Adrenal gland (tissue), 5 donors: ENCODE measurements at regions not wholly inside any gene's neighbourhood (a gene's known extent, or its start where the extent isn't known, plus 50 kb on each side); places are given as distances from the start of the nearest gene placed in this dataset.

Source experiments
- POLR2A ChIP-seq, 2 donors: fragments of 450-650 bp; IDR thresholded peaks; one replicate each; pipeline ENCODE4 v1.6.1; 2017; ENCODE audit warnings: antibody characterized with exemption in 2 of 2, mild to moderate bottlenecking in 2 of 2, moderate library complexity in 1 of 2
- TF ChIP-seq, protein P1 (sequence below), 6 experiments: fragments of 450-650 bp in 4 of 6; fragments of 200-600 bp in 2 of 6; sonication (generic) in 1 of 6; IDR thresholded peaks; 1 replicate in 5 of 6; 2 replicates in 1 of 6; pipeline versions ENCODE4 v1.5.1 to v1.8.0; 2016 to 2021; ENCODE audit warnings: antibody characterized with exemption in 6 of 6, mild to moderate bottlenecking in 2 of 6, moderate library complexity in 1 of 6
- donor health status: DM: no; HTN: no; CAD: no.

DNA sequence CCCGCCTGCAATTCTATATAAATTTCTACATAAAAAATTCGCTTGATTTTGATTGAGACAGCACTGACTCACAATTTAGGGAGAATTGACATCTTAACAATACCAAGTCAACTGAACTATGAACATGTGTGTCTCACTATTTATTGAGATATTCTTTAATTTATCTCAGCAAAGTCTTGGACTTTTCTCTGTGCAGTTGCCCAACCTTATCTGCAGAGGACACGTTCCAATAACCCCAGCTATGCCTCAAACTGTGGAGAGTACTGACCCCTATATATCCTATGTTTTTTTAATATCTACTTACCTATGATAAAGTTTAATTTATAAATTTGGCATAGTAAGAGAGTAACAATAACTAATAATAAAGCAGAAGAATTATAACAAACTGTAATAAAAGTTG is 69.4 kb upstream of the PIP4K2A start:
- TF ChIP-seq, protein P1, sequence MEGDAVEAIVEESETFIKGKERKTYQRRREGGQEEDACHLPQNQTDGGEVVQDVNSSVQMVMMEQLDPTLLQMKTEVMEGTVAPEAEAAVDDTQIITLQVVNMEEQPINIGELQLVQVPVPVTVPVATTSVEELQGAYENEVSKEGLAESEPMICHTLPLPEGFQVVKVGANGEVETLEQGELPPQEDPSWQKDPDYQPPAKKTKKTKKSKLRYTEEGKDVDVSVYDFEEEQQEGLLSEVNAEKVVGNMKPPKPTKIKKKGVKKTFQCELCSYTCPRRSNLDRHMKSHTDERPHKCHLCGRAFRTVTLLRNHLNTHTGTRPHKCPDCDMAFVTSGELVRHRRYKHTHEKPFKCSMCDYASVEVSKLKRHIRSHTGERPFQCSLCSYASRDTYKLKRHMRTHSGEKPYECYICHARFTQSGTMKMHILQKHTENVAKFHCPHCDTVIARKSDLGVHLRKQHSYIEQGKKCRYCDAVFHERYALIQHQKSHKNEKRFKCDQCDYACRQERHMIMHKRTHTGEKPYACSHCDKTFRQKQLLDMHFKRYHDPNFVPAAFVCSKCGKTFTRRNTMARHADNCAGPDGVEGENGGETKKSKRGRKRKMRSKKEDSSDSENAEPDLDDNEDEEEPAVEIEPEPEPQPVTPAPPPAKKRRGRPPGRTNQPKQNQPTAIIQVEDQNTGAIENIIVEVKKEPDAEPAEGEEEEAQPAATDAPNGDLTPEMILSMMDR (IDR thresholded peaks at IDR 0.05), result no peak
- TF ChIP-seq POLR2A (IDR thresholded peaks at IDR 0.05), result no peak
